OCI-LY3 (cell line): ENCODE measurements at regions not wholly inside any gene's neighbourhood (a gene's known extent, or its start where the extent isn't known, plus 50 kb on each side); places are given as distances from the start of the nearest gene placed in this dataset.

ENCODE experiments used
- EZH2phosphoT487 ChIP-seq: fragments of 200-600 bp; shearing (Covaris generic); IDR thresholded peaks from 2 replicates; pipeline ENCODE4 v1.6.1; 2018; ENCODE audit warnings: antibody characterized with exemption, mixed run types, low read depth
- TF ChIP-seq, protein P1 (sequence below): fragments of 200-600, 300-600 bp; sonication (generic); IDR thresholded peaks from 2 replicates; pipeline ENCODE4 v1.5.1; 2014; ENCODE audit warnings: antibody characterized with exemption, low read length, low read depth

DNA sequence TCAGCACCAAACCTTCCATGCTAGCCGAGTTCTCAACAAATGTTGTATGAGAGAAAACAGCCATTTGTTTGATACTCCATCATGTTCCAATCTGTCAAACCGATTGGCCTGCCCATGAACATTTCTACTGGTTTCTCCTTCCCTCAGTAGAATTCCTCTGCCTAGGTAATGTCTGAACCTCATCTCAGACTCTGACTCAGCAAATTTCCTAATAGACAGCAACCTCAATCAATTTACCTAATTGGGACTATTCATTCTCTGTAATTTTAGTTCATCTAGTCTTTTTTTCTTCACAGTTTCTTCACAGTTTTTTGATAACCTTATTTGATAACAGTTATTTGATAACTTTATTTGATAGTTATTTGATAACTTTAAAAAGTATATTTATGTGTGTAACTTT, 585.1 kb downstream of the DNAJB9 start:
- TF ChIP-seq, protein P1, sequence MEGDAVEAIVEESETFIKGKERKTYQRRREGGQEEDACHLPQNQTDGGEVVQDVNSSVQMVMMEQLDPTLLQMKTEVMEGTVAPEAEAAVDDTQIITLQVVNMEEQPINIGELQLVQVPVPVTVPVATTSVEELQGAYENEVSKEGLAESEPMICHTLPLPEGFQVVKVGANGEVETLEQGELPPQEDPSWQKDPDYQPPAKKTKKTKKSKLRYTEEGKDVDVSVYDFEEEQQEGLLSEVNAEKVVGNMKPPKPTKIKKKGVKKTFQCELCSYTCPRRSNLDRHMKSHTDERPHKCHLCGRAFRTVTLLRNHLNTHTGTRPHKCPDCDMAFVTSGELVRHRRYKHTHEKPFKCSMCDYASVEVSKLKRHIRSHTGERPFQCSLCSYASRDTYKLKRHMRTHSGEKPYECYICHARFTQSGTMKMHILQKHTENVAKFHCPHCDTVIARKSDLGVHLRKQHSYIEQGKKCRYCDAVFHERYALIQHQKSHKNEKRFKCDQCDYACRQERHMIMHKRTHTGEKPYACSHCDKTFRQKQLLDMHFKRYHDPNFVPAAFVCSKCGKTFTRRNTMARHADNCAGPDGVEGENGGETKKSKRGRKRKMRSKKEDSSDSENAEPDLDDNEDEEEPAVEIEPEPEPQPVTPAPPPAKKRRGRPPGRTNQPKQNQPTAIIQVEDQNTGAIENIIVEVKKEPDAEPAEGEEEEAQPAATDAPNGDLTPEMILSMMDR: no peak
- no peak for TF ChIP-seq EZH2phosphoT487
